GDM1 (cell line): ENCODE measurements at regions not wholly inside any gene's neighbourhood (a gene's known extent, or its start where the extent isn't known, plus 50 kb on each side); places are given as distances from the start of the nearest gene placed in this dataset.

Experiments used
- DNase-seq: peaks from one replicate; lab custom pipeline; 2025; lab: John Stamatoyannopoulos, UW

GRCh38 chr6:22883061-22883717, 313.8 kb downstream of the HDGFL1 start:
- no peak for DNase-seq

- no peak for DNase-seq
Observed at GRCh38 chr6:22884456-22884855, 315.1 kb downstream of the HDGFL1 start.

- no peak for DNase-seq
Observed at GRCh38 chr6:22886650-22887581, 317.6 kb downstream of the HDGFL1 start.

- DNase-seq = no peak
Observed at GRCh38 chr6:22888163-22888752, 318.9 kb downstream of the HDGFL1 start.

GRCh38 chr6:22891934-22892333, 322.6 kb downstream of the HDGFL1 start:
- DNase-seq = no peak

GRCh38 chr6:22892452-22892851, 323.1 kb downstream of the HDGFL1 start:
- no peak for DNase-seq

- DNase-seq = no peak
Observed at GRCh38 chr6:22896696-22897095, 327.3 kb downstream of the HDGFL1 start.

- DNase-seq = no peak
Observed at GRCh38 chr6:22899426-22899825, 330.1 kb downstream of the HDGFL1 start.

GRCh38 chr6:22903826-22904225, 334.5 kb downstream of the HDGFL1 start:
- DNase-seq = no peak

GRCh38 chr6:22904431-22904830, 335.1 kb downstream of the HDGFL1 start:
- DNase-seq = no peak

- DNase-seq = no peak
Observed at GRCh38 chr6:22906091-22906549, 336.8 kb downstream of the HDGFL1 start.

GRCh38 chr6:22907085-22907484, 337.7 kb downstream of the HDGFL1 start:
- DNase-seq = no peak

GRCh38 chr6:22910370-22910769, 341.0 kb downstream of the HDGFL1 start:
- DNase-seq = no peak

- DNase-seq = no peak
Observed at GRCh38 chr6:22913612-22914011, 344.2 kb downstream of the HDGFL1 start.

GRCh38 chr6:22917344-22917743, 348.0 kb downstream of the HDGFL1 start:
- DNase-seq = no peak

- DNase-seq = no peak
Observed at GRCh38 chr6:22921828-22922227, 352.5 kb downstream of the HDGFL1 start.

- no peak for DNase-seq
Observed at GRCh38 chr6:22925304-22925835, 356.0 kb downstream of the HDGFL1 start.

GRCh38 chr6:22925920-22926789, 356.8 kb downstream of the HDGFL1 start:
- no peak for DNase-seq

GRCh38 chr6:22926790-22927354, 357.5 kb downstream of the HDGFL1 start:
- no peak for DNase-seq

- no peak for DNase-seq
Observed at GRCh38 chr6:22928775-22929174, 359.4 kb downstream of the HDGFL1 start.

GRCh38 chr6:22929311-22929985, 360.1 kb downstream of the HDGFL1 start:
- peak; percentile 19 for DNase-seq
